NCI-H2081 (cell line): ENCODE measurements at regions not wholly inside any gene's neighbourhood (a gene's known extent, or its start where the extent isn't known, plus 50 kb on each side); places are given as distances from the start of the nearest gene placed in this dataset.
"Not testable (repeated sequence)": the region's sequence is repeated elsewhere in the genome, so short reads cannot be mapped to it uniquely, and the experiment has no call there.

Source experiments
- DNase-seq, 2 experiments: peaks; one replicate each; lab custom pipeline; 2025; lab: John Stamatoyannopoulos, UW

DNA sequence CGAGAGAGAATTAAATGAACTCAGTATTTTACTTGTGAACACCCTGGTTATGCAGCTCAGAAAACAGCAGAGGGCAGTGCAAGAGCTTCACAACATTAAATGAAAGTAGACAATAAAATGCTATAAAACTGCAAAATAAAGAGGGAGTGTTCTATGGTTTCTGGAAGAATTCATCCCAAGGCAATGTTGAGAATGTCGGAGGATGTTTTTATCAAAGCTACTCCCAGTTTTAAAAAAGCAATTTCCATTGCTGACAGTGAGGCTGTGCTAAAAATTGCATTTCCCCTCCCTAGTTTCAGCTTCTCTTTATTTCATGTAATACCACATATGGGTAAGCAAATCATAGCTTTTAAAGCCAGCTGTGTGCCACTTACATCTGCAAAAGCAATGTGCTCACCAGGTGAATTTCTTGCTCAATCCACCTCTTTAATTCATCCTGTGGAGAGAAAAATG is 296.8 kb downstream of the RAB38 start:
- DNase-seq: peak; percentile 52 to 59

DNA sequence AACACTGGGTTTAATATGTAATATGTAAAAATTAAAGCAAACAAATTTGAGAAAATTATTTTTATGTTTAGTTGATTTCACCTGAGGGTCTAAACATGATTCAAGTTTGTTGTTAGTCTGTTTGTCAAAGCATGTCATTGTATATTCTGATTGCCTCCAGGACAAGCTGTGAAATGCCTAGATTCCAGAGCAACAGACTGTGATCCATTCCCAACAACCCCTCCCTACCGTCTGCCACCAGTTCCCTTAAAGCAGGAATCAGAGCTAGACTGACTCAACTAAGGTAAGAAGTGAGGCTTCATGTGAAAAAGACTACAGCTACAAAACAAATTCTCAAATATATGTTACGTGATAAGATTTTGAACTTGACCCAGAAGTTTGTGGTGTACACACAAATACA is 304.2 kb downstream of the RAB38 start:
- DNase-seq: no peak

GRCh38 chr11:87870086-87870485 is 305.2 kb downstream of the RAB38 start:
- DNase-seq: no peak

DNA sequence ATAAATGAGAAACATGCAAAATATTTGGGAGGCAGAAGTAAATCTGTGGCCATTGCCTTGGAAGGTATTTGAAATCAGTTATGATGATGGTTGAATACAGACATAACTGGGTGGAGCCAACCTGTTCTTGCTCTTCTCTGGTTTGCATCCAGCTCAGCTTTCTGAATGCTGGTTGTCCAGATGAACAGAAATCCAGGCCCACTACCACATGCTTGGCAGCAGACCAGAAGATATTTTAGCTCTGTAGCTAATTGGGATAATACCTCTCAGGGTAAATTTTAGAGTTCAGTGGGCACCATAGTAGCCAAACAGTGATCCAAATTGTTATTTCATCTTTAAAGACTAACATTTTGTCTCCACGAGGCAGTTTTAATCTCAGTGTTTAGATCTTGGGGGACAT is 308.3 kb downstream of the RAB38 start:
- peak in 1 of 2 experiments; percentile 13 for DNase-seq

GRCh38 chr11:87861030-87861429 is 314.2 kb downstream of the RAB38 start:
- no peak for DNase-seq

GRCh38 chr11:87859636-87860035 is 315.6 kb downstream of the RAB38 start:
- peak in 1 of 2 experiments; percentile 20 for DNase-seq

DNA sequence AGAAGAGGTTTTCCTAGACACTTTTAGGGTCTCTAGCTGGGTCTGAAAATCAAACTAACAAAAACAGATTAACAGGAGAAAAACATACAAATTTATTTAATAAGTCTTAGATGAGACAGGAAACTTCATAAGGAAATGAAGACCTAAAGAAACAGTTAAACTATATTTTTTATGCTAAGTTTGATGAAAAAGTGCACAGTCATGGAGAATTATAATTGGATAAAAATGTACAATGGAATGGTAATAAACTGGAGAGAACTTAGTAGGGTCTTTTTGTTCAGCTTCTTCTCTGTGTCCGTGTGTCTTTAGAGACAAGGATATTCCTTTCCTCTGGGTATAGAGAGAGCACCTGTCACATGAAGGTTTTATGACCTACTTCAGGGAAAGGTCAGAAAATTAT is 323.4 kb downstream of the RAB38 start:
- DNase-seq: no peak

GRCh38 chr11:87851234-87851633 is 324.0 kb downstream of the RAB38 start:
- DNase-seq: no peak

- no peak for DNase-seq
These were observed 326.0 kb downstream of the RAB38 start for GRCh38 chr11:87849216-87849615.

GRCh38 chr11:87840786-87841185 is 334.5 kb downstream of the RAB38 start:
- no peak for DNase-seq

DNA sequence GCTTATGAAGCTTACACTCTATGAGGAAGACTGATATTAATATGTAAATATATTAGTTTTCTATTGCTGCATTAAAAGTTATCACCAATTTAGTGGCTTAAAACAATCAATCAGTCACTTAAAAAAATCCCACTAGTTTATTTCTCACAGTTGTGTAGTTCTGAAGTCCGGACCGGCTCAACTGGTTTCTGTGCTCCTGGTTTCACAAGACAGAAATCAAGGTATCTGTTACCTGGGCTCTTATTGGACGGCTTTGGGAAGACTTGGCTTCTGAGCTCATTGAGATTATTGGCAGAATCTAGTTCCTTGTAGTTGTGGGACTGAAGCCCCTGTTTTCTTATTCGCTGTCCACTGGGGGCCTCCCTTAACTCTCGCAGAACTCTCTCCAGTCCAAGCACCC is 343.0 kb downstream of the RAB38 start:
- no peak for DNase-seq

- no peak for DNase-seq
These were observed 355.2 kb downstream of the RAB38 start for GRCh38 chr11:87820011-87820410.

GRCh38 chr11:87819151-87819550 is 356.1 kb downstream of the RAB38 start:
- no peak for DNase-seq

- DNase-seq: no peak
These were observed 362.5 kb downstream of the RAB38 start for GRCh38 chr11:87812571-87813365.

DNA sequence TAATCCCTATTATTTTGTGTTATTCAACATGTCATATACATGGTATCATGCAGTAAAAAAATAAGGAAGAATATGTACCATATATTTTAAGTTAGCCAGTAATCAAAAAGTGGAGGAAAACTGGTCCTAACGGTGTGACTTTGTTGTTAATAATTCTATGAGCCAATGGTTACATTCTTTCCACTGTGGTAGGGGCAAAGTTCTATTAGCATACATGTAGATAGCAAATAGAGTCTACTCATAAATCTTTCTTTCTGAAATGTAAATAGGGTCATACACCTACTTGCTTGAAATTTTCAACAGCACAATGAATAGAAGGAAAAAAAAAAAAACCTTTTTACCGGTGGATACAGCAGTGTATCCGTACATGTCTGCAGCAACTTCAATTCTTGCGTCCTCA is 364.8 kb downstream of the RAB38 start:
- DNase-seq: no peak

DNA sequence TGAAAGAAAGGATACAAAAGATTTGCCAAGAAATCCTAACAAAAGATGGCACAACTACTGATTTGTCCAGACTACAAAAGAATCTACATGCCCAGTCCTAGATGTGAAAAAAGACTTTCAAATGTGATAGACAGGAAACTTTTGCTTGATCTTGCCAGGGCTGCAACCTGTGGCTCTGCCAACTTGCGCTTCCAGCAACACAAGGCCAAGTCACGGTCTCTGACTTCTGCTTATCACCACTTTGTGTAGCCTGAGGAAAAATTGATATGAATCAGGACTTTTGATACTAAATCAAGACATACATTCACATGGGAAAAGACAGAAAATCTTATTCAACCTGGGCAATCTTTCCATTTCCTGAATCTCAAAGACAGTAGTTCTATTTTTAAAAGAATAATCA is 366.0 kb downstream of the RAB38 start:
- no peak for DNase-seq

DNA sequence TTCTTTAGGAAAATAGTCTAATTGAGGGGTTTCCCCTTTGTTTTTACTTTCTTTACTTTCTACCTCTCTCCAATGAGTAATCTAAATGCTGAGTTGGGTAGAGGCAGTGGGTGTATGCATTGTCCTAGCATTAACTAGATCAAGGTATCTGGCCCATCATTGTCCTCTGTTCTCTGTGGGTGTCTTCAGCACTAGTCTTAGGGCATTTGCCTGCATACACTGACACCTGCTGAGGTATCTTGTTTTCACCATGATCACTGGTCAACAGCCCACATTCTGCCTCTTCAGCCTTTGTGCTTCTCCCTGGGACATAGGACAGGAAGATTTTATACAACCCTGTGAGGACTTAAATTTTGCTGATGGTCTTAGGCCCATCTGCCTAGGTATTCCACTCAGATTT is 371.1 kb downstream of the RAB38 start:
- no peak for DNase-seq

- no peak for DNase-seq
These were observed 371.5 kb downstream of the RAB38 start for GRCh38 chr11:87803748-87804147.

GRCh38 chr11:87784862-87785261 is 390.4 kb downstream of the RAB38 start:
- DNase-seq: not testable (repeated sequence)

DNA sequence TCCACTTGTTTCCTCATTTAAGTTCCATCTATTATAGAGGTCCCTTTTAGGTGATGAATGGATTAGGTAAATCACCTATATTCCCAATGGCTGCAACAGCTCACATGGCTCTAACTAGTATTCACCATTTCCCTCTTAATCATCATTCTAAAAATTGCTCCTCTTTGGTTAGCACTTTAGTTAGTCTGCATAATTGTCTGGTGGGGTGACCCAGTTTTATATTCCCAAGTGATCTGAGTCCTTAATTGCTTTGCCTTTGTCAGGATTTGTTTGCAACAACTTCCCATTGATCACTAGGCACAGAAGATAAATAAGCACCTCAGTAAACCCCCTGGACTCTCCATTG is 395.2 kb downstream of the RAB38 start:
- no peak for DNase-seq

DNA sequence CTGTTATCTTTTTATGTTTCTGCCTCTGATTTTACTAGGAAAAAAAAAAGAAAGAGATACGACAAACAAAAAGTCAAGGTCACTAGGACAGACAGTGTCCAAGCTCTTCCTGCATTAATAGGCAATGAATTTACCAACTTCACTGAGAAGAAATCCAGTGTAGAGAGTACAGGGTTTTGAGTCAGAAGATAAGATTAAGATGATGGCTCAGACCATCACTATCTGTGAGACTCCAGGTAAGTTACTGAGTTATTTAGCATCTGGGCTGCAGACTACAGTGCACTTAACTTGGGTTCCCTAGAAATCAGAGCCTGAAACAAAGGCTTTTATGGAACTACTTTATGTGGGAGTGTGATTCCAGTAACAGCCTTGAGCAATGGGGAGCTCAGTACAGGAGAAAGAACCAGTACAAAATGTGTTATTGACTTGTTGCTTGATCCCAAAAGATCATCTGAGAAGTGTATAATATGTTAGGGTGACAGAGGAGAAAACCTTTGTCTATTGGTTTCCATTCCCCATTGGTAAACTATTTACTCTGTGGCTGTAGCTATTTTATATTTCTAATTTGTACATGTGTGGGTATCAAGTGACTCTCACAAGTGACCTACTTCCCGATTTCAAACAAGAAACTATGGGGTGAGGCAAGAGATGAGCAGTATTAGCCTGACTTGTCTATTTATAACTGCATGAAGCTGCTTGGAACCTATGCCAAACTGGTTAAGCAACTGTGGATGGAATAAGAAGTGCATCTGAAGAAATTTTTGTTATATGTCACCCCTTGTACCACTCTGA is 395.8 kb downstream of the RAB38 start:
- DNase-seq: no peak

DNA sequence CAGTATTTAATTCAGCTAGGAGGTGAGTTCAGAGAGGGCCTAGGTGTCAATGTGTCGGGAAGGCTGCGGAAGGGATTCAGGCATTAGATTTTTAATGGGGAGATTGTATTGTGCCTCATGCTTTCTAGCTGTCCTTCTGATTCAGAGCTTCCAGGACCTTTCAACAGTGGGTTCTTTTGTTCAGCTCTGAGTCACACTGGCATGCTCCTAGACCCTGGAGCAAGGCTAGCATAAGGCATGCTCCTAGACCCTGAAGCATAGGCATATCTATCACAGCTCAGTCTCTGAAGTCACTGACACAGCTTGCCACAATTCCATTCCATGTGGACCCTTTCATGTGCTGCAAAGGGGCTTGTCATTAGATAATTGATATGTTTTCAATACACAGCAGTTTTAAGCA is 396.9 kb downstream of the RAB38 start:
- no peak for DNase-seq

DNA sequence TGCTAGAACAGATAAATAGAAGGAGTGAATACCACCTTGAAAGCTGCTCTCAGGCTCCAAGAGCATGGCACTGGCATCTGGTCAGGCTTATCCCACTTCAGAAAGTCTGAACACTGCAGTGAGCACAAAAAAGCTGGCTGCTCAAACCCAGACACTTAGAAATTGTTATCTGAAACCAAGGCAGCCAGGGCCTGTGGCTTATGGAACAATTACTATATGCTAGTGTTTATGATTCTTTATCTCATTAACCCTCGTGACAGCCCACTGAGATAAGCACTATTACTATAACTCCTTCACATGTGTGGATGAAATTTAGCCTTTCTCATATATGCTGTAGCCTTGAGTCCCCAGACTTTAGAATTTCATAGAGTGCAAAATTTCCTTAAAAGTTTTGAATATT is 400.2 kb downstream of the RAB38 start:
- no peak for DNase-seq
